Testis (tissue), 2 donors: ENCODE measurements at regions not wholly inside any gene's neighbourhood (a gene's known extent, or its start where the extent isn't known, plus 50 kb on each side); places are given as distances from the start of the nearest gene placed in this dataset.

Experiments
- POLR2A ChIP-seq: fragments of 450-650 bp; IDR thresholded peaks from one replicate; pipeline ENCODE4 v1.6.1; 2017; ENCODE audit warnings: antibody characterized with exemption, mild to moderate bottlenecking, moderate library complexity
- TF ChIP-seq, protein P1 (sequence below), 3 experiments: fragments of 450-650 bp in 2 of 3; fragments of 200-600 bp in 1 of 3; sonication (generic) in 1 of 3; IDR thresholded peaks; one replicate each; pipeline ENCODE4 v1.5.1; 2016 to 2019; ENCODE audit warnings: antibody characterized with exemption in 3 of 3, mild to moderate bottlenecking in 2 of 3, moderate library complexity in 1 of 3

DNA sequence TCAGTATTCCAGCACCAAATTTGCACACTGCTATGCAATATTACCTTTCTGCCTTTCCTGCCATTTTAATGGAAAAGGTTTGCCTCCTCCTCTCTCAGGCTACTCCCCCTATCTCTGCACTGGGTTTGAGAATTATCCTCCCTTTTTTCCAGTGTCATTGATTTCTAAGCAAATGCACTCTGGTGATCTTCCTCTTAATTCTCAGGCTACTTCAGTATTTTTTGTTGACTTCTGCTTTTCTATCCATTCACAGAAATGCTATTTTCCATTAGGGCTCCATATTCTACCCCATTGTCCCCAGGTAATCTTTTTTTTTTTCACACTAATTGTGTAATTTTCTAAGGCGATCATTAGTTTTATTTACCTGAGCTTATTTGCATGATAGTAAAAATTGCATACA, 144.0 kb downstream of the GJA1 start:
- no peak for TF ChIP-seq POLR2A
- TF ChIP-seq, protein P1, sequence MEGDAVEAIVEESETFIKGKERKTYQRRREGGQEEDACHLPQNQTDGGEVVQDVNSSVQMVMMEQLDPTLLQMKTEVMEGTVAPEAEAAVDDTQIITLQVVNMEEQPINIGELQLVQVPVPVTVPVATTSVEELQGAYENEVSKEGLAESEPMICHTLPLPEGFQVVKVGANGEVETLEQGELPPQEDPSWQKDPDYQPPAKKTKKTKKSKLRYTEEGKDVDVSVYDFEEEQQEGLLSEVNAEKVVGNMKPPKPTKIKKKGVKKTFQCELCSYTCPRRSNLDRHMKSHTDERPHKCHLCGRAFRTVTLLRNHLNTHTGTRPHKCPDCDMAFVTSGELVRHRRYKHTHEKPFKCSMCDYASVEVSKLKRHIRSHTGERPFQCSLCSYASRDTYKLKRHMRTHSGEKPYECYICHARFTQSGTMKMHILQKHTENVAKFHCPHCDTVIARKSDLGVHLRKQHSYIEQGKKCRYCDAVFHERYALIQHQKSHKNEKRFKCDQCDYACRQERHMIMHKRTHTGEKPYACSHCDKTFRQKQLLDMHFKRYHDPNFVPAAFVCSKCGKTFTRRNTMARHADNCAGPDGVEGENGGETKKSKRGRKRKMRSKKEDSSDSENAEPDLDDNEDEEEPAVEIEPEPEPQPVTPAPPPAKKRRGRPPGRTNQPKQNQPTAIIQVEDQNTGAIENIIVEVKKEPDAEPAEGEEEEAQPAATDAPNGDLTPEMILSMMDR (IDR thresholded peaks at IDR 0.05), result no peak
